Endothelial cell of umbilical vein (primary cell): ENCODE measurements at regions not wholly inside any gene's neighbourhood (a gene's known extent, or its start where the extent isn't known, plus 50 kb on each side); places are given as distances from the start of the nearest gene placed in this dataset.

Experiments
- BruUV-seq: library from RNA; stranded (reverse); fragments of 400-500 nt; replicated peaks from 2 replicates; lab custom pipeline; 2021; lab: Mats Ljungman, UMichigan
- CTCF ChIA-PET: fragments of 300-600, 350-600 bp; sonication (Branson Sonifier 250); formaldehyde crosslinking; loops from one replicate; lab custom pipeline; 2021; ENCODE audit warnings: antibody characterized with exemption, inconsistent platforms; lab: Charles Lee
- POLR2A ChIA-PET: fragments of 300-600, 350-600 bp; sonication (Branson Sonifier 250); formaldehyde crosslinking; loops from one replicate; lab custom pipeline; 2021; ENCODE audit warnings: antibody characterized with exemption, inconsistent platforms; lab: Charles Lee
- DNase-seq: peaks from one replicate; pipeline ENCODE4 v3.0.0-alpha.2; 2011; ENCODE audit warnings: low read depth, low spot score
- FAIRE-seq: peaks from 2 replicates; lab custom pipeline; 2011; peaks lifted over from hg19 to GRCh38; lab: Jason Lieb, UNC
- H2AFZ ChIP-seq: 2 replicates; pipeline ENCODE4 v1.6.0; 2012; ENCODE audit warnings: low read depth, low read length, control low read depth, inconsistent platforms
- H3K27ac ChIP-seq: 2 replicates; pipeline ENCODE4 v1.5.1; 2011; ENCODE audit warnings: low read depth, mild to moderate bottlenecking, control low read depth, low read length, moderate library complexity; ENCODE audit not compliant: insufficient read depth
- H3K27me3 ChIP-seq, 2 experiments: 2 replicates each; pipeline versions ENCODE4 v1.6.0 to v1.6.1; 2011; ENCODE audit warnings: low read length in 2 of 2, mixed read lengths in 1 of 2; ENCODE audit not compliant: control insufficient read depth in 2 of 2, insufficient read depth in 2 of 2
- H3K36me3 ChIP-seq, 2 experiments: 2 replicates in 1 of 2; 3 replicates in 1 of 2; pipeline ENCODE4 v1.5.1; 2011; ENCODE audit warnings: low read length in 2 of 2, mild to moderate bottlenecking in 1 of 2, moderate library complexity in 1 of 2; ENCODE audit not compliant: control insufficient read depth in 2 of 2, insufficient read depth in 2 of 2; ENCODE audit errors: extremely low read depth in 1 of 2
- H3K4me1 ChIP-seq: 3 replicates; pipeline ENCODE4 v1.5.1; 2011; ENCODE audit warnings: mild to moderate bottlenecking, low read length; ENCODE audit not compliant: control insufficient read depth, insufficient read depth; ENCODE audit errors: extremely low read depth
- H3K4me2 ChIP-seq: 2 replicates; pipeline ENCODE4 v1.6.1; 2011; ENCODE audit warnings: low read length, control low read depth, mixed read lengths; ENCODE audit not compliant: insufficient read depth
- H3K4me3 ChIP-seq, 3 experiments: fragments of 200-600 bp in 1 of 3; sonication (generic), shearing (Covaris generic) in 1 of 3; replicated peaks in 1 of 3; 2 replicates each; pipeline ENCODE4 v1.5.1; 2011 to 2016; ENCODE audit warnings: control low read depth in 3 of 3, low read length in 3 of 3, mild to moderate bottlenecking in 2 of 3, inconsistent platforms in 1 of 3, low read depth in 1 of 3, moderate library complexity in 1 of 3; ENCODE audit not compliant: insufficient read depth in 1 of 3
- H3K79me2 ChIP-seq: 2 replicates; pipeline ENCODE4 v1.6.0; 2012; ENCODE audit warnings: low read length, inconsistent platforms; ENCODE audit not compliant: control insufficient read depth, insufficient read depth
- H3K9ac ChIP-seq: replicated peaks from 2 replicates; pipeline ENCODE3; 2011; ENCODE audit warnings: low read length, control low read depth; ENCODE audit not compliant: insufficient read depth; ENCODE audit errors: extremely low read depth
- H3K9me1 ChIP-seq: replicated peaks from 3 replicates; pipeline ENCODE4 v1.6.0; 2011; ENCODE audit warnings: mild to moderate bottlenecking, low read length; ENCODE audit not compliant: control insufficient read depth, insufficient read depth; ENCODE audit errors: extremely low read depth
- H3K9me3 ChIP-seq: replicated peaks from 2 replicates; pipeline ENCODE4 v1.5.1; 2012; ENCODE audit warnings: low read length, inconsistent platforms; ENCODE audit not compliant: control insufficient read depth, insufficient read depth
- H4K20me1 ChIP-seq: replicated peaks from 2 replicates; pipeline ENCODE3; 2011; ENCODE audit warnings: mild to moderate bottlenecking, low read length; ENCODE audit not compliant: control insufficient read depth, insufficient read depth; ENCODE audit errors: extremely low read depth
- EZH2 ChIP-seq: IDR thresholded peaks from 2 replicates; pipeline ENCODE4 v1.6.1; 2012; ENCODE audit warnings: borderline replicate concordance, low read depth, mild to moderate bottlenecking, moderate library complexity, low read length, inconsistent platforms; ENCODE audit not compliant: severe bottlenecking
- FOS ChIP-seq: IDR thresholded peaks from 2 replicates; pipeline ENCODE4 v1.6.1; 2011; ENCODE audit warnings: mild to moderate bottlenecking, low read length, moderate library complexity, borderline replicate concordance; ENCODE audit not compliant: insufficient read depth
- GATA2 ChIP-seq: IDR thresholded peaks from 2 replicates; pipeline ENCODE4 v1.7.0; 2011; ENCODE audit warnings: low read depth, mild to moderate bottlenecking, moderate library complexity, mixed read lengths, low read length; ENCODE audit not compliant: insufficient read length, insufficient read depth
- JUN ChIP-seq: IDR thresholded peaks from 2 replicates; pipeline ENCODE4 v1.6.1; 2011; ENCODE audit warnings: borderline replicate concordance, low read depth; ENCODE audit not compliant: insufficient read length, insufficient read depth
- MYC ChIP-seq: IDR thresholded peaks from one replicate; pipeline ENCODE4 v1.6.1; 2011; ENCODE audit warnings: mild to moderate bottlenecking, low read depth, low read length
- POLR2A ChIP-seq: IDR thresholded peaks from 2 replicates; pipeline ENCODE4 v1.6.1; 2012; ENCODE audit warnings: low read depth, mild to moderate bottlenecking, control low read depth, low read length
- POLR2AphosphoS5 ChIP-seq: IDR thresholded peaks from 2 replicates; pipeline ENCODE4 v1.6.1; 2012; ENCODE audit warnings: low read depth, mild to moderate bottlenecking, control low read depth, low read length, moderate library complexity; ENCODE audit not compliant: insufficient read depth
- dilution Hi-C: fragments of 300-500 bp; cut with MboI; formaldehyde crosslinking; loops from one replicate; pipeline ENCODE4 v1.15.0; 2019; ENCODE audit warnings: low sequenced_read_pairs; ENCODE audit not compliant: extremely low pct_ligation_motif_present
- intact Hi-C: fragments of 100-400 bp; cut with micrococcal nuclease; formaldehyde crosslinking; loops from one replicate; pipeline ENCODE4 v1.10.0; 2022
- TF ChIP-seq, protein P1 (sequence below): IDR thresholded peaks from 2 replicates; pipeline ENCODE4 v1.6.1; 2011; ENCODE audit not compliant: insufficient read depth, insufficient read length

DNA sequence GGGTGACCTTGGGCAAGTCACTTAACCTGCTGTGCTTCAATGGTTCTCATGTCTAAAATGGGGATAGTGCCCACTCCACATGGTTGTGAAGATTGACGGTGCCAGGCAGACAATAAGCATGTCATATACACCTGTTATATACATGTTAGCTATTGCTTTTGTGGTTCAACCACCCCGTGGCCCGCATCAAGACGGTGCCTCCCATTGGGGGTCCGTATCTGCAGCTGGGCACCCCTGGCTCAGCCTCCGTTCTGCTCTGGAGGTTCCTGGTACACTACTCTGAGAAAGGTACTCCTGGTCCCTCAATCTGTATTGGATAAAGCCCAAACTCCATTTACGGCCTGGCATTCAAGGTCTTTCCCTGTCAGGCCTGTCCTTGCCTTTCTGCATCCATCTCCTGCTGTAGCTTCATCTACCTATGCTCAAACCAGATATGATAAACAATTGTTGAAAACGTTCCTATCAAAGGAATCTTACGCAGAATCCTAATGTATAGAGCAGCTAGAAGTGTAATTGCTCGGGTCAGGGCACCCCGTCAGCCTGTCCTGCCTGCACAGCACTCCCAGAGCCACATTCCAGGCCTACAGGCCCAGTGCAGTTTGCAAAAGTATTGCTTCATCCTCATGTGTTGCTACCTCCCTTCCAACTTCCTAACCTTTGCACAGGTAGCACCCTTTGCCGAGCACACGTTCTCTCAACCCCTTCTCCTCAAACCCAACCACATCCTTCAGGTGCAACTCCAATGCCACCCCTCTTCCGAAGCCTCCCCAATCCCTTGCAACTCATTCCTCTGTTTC, 194.9 kb downstream of the BCR start:
- Histone ChIP-seq H3K9me1 (no peaks in the 10 kb centered on the region), H4K20me1 (no peaks in the 10 kb centered on the region), H3K9me3 (no peaks in the 10 kb centered on the region), H2AFZ (no peak overlapping the region), H3K27me3 (peaks cover under 1 to 1% of the 10 kb centered on the region in 2 experiments), H3K36me3 (no peaks in the 10 kb centered on the region), H3K4me1 (no peaks in the 10 kb centered on the region), H3K79me2 (no peaks in the 10 kb centered on the region), H3K9ac (no peak overlapping the region), H3K4me2 (no peak overlapping the region), H3K27ac (no peak overlapping the region), H3K4me3 (no peak overlapping the region)
- CTCF ChIA-PET, result interaction anchor here (1.0 to 5.2 kb wide), 3 partner anchors 11 to 202 kb away, joined by 3 to 25 read pairs (median 4); no protein-coding TSS in a partner anchor
- BruUV-seq, result no TSS peak
- no peak for DNase-seq
- POLR2A ChIA-PET, result no interaction called here
- dilution Hi-C loops (no loop called here), intact Hi-C loops (no loop called here)
- FAIRE-seq, result no peak
- TF ChIP-seq, protein P1, sequence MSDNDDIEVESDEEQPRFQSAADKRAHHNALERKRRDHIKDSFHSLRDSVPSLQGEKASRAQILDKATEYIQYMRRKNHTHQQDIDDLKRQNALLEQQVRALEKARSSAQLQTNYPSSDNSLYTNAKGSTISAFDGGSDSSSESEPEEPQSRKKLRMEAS, result no peak
- TF ChIP-seq JUN (no peak), EZH2 (no peak), POLR2AphosphoS5 (no peak), POLR2A (no peak), MYC (no peak), GATA2 (no peak)

DNA sequence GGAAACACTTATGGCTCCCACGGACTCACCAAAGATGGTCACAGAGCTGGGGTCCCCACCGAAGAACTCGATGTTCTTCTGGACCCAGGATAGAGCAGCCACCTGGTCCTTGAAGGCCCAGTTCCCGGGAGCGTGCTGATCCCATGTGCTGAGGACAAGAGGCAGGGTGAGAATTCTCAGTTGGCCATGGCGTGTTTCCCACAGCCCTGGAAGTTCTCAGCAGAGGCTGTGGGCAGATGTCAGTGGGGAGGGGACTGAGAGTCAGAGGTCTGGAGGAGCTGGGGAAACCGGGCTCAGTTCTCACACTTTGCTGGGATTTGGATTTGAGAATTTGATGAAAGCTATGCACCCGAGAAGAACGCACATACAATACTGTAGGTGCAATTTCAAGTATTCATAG, 193.3 kb downstream of the BCR start:
- H2AFZ ChIP-seq, result no peak overlapping the region
- no peaks in the 10 kb centered on the region for H3K79me2 ChIP-seq
- BruUV-seq, result no TSS peak
- ChIA-PET CTCF (interaction anchor here (1.0 to 5.2 kb wide), 2 partner anchors 9 to 12 kb away, joined by 3 to 25 read pairs; no protein-coding TSS in a partner anchor), POLR2A (no interaction called here)
- no peak overlapping the region for H3K9ac ChIP-seq
- no peaks in the 10 kb centered on the region for H4K20me1 ChIP-seq
- H3K9me3 ChIP-seq, result no peaks in the 10 kb centered on the region
- H3K4me1 ChIP-seq, result no peaks in the 10 kb centered on the region
- H3K27ac ChIP-seq, result no peak overlapping the region
- dilution Hi-C loops, result no loop called here
- no peaks in the 10 kb centered on the region for H3K9me1 ChIP-seq
- no peak for TF ChIP-seq FOS
- TF ChIP-seq GATA2, result no peak
- TF ChIP-seq JUN, result no peak
- no peak overlapping the region for H3K4me3 ChIP-seq
- intact Hi-C loops, result no loop called here
- DNase-seq, result no peak
- H3K4me2 ChIP-seq, result no peak overlapping the region
- no peaks in the 10 kb centered on the region for H3K36me3 ChIP-seq
- FAIRE-seq, result no peak
- peaks cover 10 to 13% of the 10 kb centered on the region in 2 experiments for H3K27me3 ChIP-seq
